Fibroblast of mammary gland (primary cell): ENCODE measurements at regions not wholly inside any gene's neighbourhood (a gene's known extent, or its start where the extent isn't known, plus 50 kb on each side); places are given as distances from the start of the nearest gene placed in this dataset.
A peak's percentile ranks its signal among the peaks of the same experiment; 100 is the strongest.

ENCODE experiments used
- DNase-seq: peaks from one replicate; pipeline ENCODE4 v3.0.0-alpha.2; 2010; ENCODE audit warnings: low read depth
- H3K4me3 ChIP-seq: 2 replicates; pipeline ENCODE4 v1.5.1; 2011; ENCODE audit warnings: low read depth, mild to moderate bottlenecking, low read length, moderate library complexity; ENCODE audit not compliant: control insufficient read depth
- TF ChIP-seq, protein P1 (sequence below): conservative IDR thresholded peaks from 2 replicates; pipeline ENCODE4 v1.5.1; 2011; ENCODE audit warnings: low read depth, low read length, inconsistent platforms; ENCODE audit not compliant: control insufficient read depth, insufficient read depth

DNA sequence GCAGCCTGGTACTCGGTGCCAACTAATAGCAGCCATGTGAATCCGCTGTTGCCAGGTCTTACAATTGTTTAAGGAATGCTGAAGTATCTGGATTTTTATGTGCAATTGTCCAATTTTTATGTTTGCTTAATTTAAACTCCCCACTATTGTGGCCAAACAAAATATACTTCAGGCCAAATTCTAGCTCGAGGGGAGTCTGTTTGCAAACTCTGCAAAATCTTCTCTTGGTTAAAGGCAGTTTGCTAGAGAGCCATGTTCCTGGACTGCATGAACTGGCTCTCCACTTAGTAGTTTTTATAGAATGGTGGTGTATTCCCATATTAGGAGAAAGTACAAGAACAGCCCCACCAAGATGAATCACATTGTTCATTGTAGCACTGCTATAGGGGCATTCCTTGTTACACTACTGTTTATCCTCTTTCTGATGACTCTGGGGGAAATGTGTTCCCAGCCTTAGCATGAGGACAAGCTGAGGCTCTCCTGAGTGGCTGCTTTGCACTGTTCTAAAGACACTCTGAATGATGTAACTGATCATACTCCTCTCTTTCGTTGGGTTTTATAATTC lies 178.0 kb upstream of the GLI3 start:
- TF ChIP-seq, protein P1, sequence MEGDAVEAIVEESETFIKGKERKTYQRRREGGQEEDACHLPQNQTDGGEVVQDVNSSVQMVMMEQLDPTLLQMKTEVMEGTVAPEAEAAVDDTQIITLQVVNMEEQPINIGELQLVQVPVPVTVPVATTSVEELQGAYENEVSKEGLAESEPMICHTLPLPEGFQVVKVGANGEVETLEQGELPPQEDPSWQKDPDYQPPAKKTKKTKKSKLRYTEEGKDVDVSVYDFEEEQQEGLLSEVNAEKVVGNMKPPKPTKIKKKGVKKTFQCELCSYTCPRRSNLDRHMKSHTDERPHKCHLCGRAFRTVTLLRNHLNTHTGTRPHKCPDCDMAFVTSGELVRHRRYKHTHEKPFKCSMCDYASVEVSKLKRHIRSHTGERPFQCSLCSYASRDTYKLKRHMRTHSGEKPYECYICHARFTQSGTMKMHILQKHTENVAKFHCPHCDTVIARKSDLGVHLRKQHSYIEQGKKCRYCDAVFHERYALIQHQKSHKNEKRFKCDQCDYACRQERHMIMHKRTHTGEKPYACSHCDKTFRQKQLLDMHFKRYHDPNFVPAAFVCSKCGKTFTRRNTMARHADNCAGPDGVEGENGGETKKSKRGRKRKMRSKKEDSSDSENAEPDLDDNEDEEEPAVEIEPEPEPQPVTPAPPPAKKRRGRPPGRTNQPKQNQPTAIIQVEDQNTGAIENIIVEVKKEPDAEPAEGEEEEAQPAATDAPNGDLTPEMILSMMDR = no peak
- DNase-seq = peak; percentile 11
- H3K4me3 ChIP-seq = no peak overlapping the region

DNA sequence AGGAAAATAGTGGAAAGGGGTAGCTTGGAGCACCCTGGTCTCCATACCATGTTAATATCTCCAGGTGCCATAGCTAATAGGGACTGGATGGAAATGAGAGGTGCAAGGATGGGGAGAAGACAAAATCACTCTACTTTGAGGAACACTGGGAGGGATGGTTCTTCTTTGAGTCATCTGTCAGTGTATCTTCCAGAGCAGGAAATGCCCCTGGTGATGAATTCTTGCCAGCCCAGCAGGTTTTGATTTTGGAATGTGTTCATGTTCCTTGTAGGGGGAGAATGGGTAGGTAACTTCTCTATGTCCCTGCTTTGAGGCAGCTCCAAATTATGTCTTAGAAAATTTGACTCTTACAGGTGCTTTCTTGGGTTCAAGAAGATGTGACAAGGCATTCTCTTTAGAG lies 177.0 kb upstream of the GLI3 start:
- TF ChIP-seq, protein P1 = no peak
- no peak for DNase-seq
- no peak overlapping the region for H3K4me3 ChIP-seq

- no peak overlapping the region for H3K4me3 ChIP-seq
- TF ChIP-seq, protein P1 = no peak
- DNase-seq = no peak
Measured at GRCh38 chr7:42409296-42409695, 172.3 kb upstream of the GLI3 start.

GRCh38 chr7:42407833-42408232 lies 170.8 kb upstream of the GLI3 start:
- no peak overlapping the region for H3K4me3 ChIP-seq
- TF ChIP-seq, protein P1 = no peak
- DNase-seq = peak; percentile 19

GRCh38 chr7:42407021-42407710 lies 170.2 kb upstream of the GLI3 start:
- TF ChIP-seq, protein P1 = no peak
- DNase-seq = no peak
- H3K4me3 ChIP-seq = no peak overlapping the region

DNA sequence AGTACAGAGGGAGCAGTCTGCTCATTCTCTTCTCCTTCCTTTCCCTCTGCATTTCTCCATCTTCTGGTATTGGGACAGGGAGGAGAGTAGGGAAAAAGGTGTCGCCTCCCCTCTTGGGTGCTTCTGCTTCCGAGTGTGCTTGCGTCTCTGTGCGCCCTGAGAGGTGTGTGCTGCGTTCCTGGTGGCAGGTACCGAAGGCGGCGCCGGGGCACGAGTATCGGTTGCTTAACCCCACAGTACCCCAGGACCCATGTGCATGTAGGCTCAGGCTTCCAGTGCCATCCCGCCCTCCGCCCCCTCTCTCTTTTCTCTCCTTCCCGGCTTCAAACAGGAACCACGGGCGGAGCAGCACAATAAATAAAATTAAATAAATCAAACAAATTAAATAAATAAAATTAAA lies 169.3 kb upstream of the GLI3 start:
- no peak for DNase-seq
- TF ChIP-seq, protein P1 = no peak
- no peak overlapping the region for H3K4me3 ChIP-seq
